Hematopoietic multipotent progenitor cell (in vitro differentiated cells): ENCODE measurements at regions not wholly inside any gene's neighbourhood (a gene's known extent, or its start where the extent isn't known, plus 50 kb on each side); places are given as distances from the start of the nearest gene placed in this dataset.

Experiments used
- DNase-seq, 3 donors: peaks; one replicate each; pipeline ENCODE4 v3.0.0-alpha.2; 2011 to 2015; ENCODE audit warnings: low read depth in 2 of 3, low spot score in 2 of 3

GRCh38 chr3:117763561-117763960, 1054.0 kb downstream of the TUSC7 start:
- DNase-seq: no peak

- DNase-seq: no peak
Observed at GRCh38 chr3:117768581-117768980, 1059.0 kb downstream of the TUSC7 start.

GRCh38 chr3:117774130-117774529, 1064.6 kb downstream of the TUSC7 start:
- DNase-seq: no peak

DNA sequence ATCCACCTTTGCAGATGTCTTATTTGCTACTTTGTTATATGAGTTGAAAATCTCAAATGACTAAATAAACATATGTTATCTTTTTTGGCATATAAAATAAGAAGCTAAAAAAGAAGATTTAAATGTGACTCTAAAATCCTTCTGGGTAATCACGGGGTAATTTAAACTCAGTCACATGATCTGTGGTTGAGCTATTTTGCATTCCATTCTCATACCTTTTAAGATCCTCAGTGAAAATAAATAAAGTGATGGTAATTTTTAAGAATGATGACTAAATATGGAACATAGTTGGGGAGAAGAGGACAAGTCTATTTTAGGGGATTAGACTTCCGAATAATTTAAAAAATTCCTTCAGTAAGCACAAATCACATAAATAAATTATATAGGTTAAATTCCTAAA, 1076.8 kb downstream of the TUSC7 start:
- DNase-seq: no peak

GRCh38 chr3:117788061-117788460, 1078.5 kb downstream of the TUSC7 start:
- DNase-seq: no peak

DNA sequence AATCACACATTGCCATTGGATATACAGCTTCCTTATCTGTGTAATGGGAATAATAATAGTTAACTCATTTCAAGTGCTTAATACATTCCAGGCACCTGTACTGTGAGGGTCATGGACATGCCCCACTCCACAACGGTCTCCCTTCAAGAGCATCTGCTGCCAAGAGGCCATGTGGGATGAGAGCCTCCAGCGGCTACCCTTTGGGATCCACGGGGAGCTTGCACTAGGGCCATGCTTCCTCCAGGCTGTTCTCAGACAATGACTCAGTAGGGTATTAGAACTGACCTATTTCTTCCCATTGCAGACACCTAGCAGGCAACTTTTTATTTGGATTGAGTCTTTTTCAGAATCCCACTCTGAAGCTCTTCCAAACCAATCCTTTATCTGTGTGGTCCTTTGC, 1078.9 kb downstream of the TUSC7 start:
- DNase-seq: no peak

- DNase-seq: no peak
Observed at GRCh38 chr3:117790235-117790987, 1080.8 kb downstream of the TUSC7 start.

- no peak for DNase-seq
Observed at GRCh38 chr3:117793622-117794265, 1084.2 kb downstream of the TUSC7 start.

- no peak for DNase-seq
Observed at GRCh38 chr3:117798221-117798620, 1088.6 kb downstream of the TUSC7 start.

DNA sequence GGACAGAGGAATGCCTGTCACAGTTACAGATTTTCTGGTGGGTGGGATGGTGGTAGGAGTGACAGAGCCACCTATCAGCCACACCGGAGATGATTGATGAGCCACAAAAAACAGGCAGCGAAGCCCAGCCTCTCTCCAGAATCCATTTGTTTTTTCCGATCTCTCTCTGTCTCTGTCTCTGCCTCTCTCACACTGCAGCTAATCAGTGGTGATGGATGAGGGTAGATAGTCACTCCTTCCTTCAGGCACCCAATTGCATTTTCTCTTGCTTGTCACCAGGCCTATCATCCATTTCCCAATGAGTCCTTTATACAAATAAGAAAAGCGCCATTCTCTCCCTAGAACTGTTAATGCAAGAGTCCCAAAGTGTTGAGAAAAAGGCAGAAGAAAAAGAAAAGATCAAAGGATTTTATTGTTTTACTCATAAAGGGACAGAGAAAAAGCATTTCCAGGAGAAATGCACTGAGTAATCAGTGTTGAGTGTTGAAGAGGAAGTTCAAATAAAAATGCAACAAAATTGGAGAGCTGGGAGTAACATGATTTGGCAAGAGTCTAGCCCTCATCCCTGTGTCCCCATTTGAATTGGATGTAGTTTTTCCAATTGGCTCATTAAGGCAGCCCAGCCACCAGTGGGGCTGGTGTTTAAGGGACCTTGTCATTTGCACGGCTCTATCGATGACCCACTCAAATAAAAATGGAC, 1089.3 kb downstream of the TUSC7 start:
- DNase-seq: no peak

DNA sequence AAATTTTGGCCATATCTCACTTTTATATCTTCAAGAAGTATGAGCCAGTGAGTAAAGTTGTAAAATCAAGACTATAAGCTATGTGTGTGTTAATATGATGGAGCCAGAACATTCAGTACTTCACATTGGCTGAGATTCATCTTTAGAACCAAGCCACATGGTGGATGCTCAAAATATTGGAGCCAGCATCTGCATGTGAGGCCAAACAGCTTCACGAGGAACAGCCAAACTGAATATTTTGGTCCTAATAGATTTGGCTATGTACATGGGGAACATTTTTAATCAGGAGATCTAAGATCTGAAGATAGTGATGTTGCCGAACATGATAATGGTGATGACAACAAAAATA, 1089.8 kb downstream of the TUSC7 start:
- no peak for DNase-seq

- no peak for DNase-seq
Observed at GRCh38 chr3:117801912-117802239, 1092.3 kb downstream of the TUSC7 start.

DNA sequence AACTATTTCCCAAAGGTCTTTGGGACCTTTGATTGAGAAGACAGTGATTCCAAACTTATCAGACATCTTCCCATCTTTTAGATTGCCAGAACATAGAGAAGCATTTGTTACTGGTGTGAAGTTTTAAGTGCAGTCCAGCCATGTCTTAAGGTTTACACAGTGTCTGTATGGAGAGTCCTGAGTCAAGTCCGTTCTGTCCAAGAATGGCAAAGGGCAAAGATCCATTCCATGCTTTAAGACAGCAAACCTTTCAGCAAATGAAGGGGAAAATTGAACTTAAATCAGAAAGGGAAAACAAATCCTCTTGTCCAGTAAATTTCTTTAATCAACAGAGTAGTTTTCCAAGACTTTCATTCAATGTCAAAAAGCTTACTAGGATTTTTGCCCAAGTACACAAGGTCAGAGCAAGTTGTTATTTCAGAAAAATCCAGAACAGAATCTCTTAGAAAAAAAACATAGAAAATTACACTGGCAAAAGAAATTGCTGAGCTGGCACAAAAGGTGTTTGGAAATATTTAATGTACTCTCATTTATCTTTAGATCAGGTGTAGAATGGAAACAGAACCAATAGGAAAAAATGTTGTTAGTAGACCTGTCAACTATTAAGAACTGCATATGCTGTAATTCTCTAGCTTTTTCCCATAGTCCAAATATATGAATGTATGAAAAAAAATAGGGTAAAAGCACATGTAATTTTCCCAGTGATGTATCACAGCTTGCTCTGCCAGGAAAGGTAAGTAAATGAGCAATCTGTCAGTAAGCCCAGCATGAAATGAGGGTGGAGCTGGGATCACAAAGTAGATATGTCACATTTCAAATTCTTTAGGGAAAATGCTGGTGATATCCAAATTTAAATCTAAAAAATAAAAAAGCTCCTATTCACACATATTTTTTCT, 1099.9 kb downstream of the TUSC7 start:
- no peak for DNase-seq

DNA sequence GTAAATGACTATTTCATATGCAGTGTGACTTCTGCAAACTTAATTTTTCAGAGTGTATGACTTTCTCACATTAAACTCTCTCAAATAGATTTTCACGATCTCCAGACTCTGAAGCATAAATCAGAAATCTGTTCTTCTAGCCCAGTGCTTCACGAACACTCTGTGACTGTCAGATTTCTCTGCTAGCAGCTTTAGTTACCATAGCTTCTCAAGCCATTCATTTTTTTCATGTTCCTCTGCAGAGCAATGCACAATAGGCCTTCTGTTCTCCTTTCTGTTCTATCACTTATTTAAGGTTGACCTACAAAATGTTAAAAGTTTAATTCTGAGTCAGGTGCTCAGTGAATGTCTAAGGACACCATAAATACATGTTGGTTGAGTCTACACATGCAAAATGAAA, 1102.2 kb downstream of the TUSC7 start:
- no peak for DNase-seq

DNA sequence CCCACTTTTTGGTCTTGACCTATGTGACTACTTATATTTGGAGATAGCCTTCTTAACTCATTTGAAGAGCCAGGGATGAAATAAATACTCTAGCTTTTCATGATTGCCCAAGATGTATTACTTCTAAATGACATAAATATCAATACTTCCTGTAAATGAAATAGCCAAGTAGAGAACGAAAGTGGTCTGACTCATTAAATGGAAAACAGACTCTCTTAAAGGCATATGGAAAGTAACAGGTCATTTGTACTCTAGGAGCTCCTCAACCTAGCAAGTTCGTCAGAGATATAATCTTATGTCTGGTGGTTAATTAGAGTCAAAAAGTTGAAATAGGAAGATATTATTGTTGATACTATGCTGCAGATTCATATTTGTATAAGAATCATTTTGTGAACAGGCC, 1105.4 kb downstream of the TUSC7 start:
- no peak for DNase-seq

DNA sequence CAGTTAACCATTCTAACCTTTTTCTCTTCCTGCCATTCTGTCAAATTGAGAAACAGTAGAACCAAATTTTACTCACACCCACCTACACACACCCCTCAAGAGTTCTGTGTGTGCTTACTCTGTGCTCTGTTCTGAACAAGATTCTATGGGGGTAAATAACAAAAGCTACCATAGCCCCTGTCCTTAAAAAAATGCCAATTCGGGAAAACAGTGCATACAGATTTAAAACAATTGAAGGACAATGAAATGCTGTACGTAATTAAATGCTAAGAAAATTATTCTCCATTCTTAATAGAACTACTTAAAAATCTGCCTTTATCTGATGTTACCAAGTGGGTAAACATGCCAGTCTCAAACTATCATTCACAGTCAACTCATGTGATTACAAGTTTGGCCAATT, 1107.5 kb downstream of the TUSC7 start:
- DNase-seq: no peak

GRCh38 chr3:117818592-117818991, 1109.0 kb downstream of the TUSC7 start:
- DNase-seq: no peak

- no peak for DNase-seq
Observed at GRCh38 chr3:117820658-117821299, 1111.2 kb downstream of the TUSC7 start.

DNA sequence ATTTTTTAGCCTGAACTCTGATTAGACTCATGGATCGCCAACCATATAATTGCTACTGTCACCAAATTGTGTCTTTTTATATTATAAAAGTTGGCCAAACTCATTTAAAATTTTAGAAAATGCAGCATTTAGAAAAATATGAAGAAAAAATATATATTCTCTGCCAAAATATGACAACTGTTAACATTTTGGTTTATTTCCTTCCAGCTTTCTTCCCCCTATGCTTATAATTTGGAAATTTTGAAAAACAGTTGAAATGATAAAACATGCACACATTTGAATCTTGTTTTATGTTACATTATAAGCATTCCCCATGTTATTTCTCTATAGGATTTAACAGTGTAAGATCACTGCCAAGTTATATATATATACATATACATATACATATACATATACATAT, 1112.8 kb downstream of the TUSC7 start:
- DNase-seq: no peak

DNA sequence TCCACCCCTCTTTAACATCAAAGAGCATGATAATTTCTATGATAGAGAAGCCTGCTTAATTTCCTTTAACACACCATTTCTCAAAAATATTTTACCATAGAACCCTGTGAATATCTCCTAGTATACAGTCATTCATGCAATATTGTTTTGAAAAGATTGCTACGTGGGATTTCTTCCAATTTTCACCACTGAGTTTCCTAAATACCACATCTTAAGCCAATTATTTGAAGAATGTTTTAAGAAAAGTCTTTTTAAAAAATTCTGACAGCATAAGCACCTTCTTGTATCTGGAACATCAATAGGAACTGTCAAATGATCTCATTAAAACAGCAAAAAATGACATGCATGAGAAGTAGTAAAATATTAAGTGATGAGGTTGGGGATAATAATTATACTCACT, 1126.7 kb downstream of the TUSC7 start:
- no peak for DNase-seq

GRCh38 chr3:117837391-117837790, 1127.8 kb downstream of the TUSC7 start:
- no peak for DNase-seq
